ENCODE measurements at regions not wholly inside any gene's neighbourhood (a gene's known extent, or its start where the extent isn't known, plus 50 kb on each side); places are given as distances from the start of the nearest gene placed in this dataset.

GRCh38 chr4:130576218-130576617 is 1480.3 kb downstream of the C4orf33 start:
- TF ChIP-seq ZNF274 (IDR thresholded peaks at IDR 0.05; ENCODE audit: low read depth, low read length): no peak
- no peak for TF ChIP-seq YY1 (IDR thresholded peaks at IDR 0.05; ENCODE audit: insufficient read depth, insufficient read length)
- no peak for TF ChIP-seq SUZ12 (IDR thresholded peaks at IDR 0.05; ENCODE audit: extremely low read depth, insufficient read depth, insufficient read length)
